ENCODE measurements at regions not wholly inside any gene's neighbourhood (a gene's known extent, or its start where the extent isn't known, plus 50 kb on each side); places are given as distances from the start of the nearest gene placed in this dataset.

DNA sequence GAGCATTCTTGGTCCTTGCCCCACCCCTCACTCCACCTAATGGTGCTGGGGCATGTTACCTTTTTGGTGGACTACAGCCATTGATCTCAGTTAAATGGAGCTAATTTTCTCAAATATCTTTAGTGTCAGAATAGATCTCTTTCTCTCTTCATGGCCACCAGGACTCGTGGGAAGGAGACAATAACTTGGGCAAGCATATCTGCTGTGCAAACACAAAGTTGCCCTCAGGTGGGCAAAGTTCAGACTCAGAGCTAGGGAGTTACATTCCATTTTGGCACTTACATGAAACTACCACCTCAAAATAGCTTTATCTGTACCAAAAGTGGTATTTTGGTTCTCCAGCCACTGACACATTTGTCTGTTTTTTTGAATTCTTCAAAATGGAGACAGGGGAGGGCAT is 671.9 kb upstream of the KLF4 start:
- DNase-seq (ENCODE audit: low spot score) = no peak
- in situ Hi-C loops (cut with MboI; ENCODE audit: low sequenced_read_pairs, unreplicated experiment) = no loop called here
- TF ChIP-seq, protein P1, sequence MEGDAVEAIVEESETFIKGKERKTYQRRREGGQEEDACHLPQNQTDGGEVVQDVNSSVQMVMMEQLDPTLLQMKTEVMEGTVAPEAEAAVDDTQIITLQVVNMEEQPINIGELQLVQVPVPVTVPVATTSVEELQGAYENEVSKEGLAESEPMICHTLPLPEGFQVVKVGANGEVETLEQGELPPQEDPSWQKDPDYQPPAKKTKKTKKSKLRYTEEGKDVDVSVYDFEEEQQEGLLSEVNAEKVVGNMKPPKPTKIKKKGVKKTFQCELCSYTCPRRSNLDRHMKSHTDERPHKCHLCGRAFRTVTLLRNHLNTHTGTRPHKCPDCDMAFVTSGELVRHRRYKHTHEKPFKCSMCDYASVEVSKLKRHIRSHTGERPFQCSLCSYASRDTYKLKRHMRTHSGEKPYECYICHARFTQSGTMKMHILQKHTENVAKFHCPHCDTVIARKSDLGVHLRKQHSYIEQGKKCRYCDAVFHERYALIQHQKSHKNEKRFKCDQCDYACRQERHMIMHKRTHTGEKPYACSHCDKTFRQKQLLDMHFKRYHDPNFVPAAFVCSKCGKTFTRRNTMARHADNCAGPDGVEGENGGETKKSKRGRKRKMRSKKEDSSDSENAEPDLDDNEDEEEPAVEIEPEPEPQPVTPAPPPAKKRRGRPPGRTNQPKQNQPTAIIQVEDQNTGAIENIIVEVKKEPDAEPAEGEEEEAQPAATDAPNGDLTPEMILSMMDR (IDR thresholded peaks at IDR 0.05; ENCODE audit: borderline replicate concordance, control extremely low read depth, extremely low read depth, insufficient read depth, missing control alignments) = no peak

DNA sequence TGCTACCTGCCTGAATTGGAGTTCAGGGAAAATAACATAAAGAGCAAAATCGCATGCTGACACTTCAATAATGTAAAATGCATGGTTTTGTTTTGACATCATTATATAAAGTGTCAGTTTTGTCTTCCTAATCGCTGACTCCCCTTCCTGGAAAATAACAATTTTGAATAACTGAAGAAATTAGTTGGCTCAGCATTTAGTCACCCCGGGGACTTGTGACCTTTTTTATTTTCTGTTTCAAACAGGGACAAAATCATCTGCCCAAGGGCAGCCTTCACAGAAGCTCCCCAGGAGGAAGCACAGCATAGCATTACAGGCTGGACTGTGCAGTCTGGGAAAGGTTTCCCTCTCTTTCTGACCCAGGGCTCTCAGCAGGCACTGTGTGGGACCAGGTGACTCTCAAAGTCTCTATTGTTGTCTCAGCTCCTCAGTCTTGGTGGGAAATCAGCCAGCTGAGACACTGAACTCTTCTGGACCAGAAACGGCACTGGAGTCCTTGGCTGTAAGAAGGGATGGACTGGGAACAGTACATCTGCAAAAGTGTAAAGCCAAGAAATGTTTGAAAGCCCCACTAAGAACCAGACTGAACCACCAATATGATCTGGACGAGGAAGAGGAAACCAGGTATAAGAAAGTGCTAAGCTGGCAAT is 671.3 kb upstream of the KLF4 start:
- TF ChIP-seq, protein P1 (IDR thresholded peaks at IDR 0.05; ENCODE audit: borderline replicate concordance, control extremely low read depth, extremely low read depth, insufficient read depth, missing control alignments) = no peak
- DNase-seq (ENCODE audit: low spot score) = no peak
- in situ Hi-C loops (cut with MboI; ENCODE audit: low sequenced_read_pairs, unreplicated experiment) = no loop called here

GRCh38 chr9:108160039-108160438 is 670.5 kb upstream of the KLF4 start:
- TF ChIP-seq, protein P1 (IDR thresholded peaks at IDR 0.05; ENCODE audit: borderline replicate concordance, control extremely low read depth, extremely low read depth, insufficient read depth, missing control alignments) = no peak
- in situ Hi-C loops (cut with MboI; ENCODE audit: low sequenced_read_pairs, unreplicated experiment) = no loop called here
- no peak for DNase-seq (ENCODE audit: low spot score)

- TF ChIP-seq, protein P1 (IDR thresholded peaks at IDR 0.05; ENCODE audit: borderline replicate concordance, control extremely low read depth, extremely low read depth, insufficient read depth, missing control alignments) = no peak
- DNase-seq (ENCODE audit: low spot score) = no peak
- in situ Hi-C loops (cut with MboI; ENCODE audit: low sequenced_read_pairs, unreplicated experiment) = no loop called here
Measured at GRCh38 chr9:108158236-108158995, 668.8 kb upstream of the KLF4 start.

GRCh38 chr9:108156270-108156998 is 666.9 kb upstream of the KLF4 start:
- in situ Hi-C loops (cut with MboI; ENCODE audit: low sequenced_read_pairs, unreplicated experiment) = no loop called here
- DNase-seq (ENCODE audit: low spot score) = no peak
- TF ChIP-seq, protein P1 (IDR thresholded peaks at IDR 0.05; ENCODE audit: borderline replicate concordance, control extremely low read depth, extremely low read depth, insufficient read depth, missing control alignments) = no peak

DNA sequence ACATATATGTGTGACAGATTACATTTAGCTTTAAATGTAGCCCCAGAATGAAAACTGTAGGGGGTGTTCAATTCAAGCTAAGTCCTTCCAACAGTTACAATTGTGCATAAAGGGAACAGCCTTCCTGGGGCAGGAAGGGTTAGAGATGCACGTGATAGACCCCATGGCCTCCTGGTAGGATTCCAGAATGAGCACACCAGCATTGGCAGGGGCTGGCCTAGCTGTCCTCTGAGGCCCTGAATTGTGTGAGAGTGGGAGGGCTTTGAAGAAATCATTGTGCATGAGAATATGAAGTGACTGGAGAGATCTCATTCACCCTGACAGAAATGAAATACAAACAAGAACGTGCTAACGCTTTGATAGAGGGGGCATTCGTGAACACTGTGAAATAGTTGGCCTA is 663.8 kb upstream of the KLF4 start:
- DNase-seq (ENCODE audit: low spot score) = no peak
- TF ChIP-seq, protein P1 (IDR thresholded peaks at IDR 0.05; ENCODE audit: borderline replicate concordance, control extremely low read depth, extremely low read depth, insufficient read depth, missing control alignments) = no peak
- in situ Hi-C loops (cut with MboI; ENCODE audit: low sequenced_read_pairs, unreplicated experiment) = no loop called here
